Ascending aorta (tissue), 2 donors: ENCODE measurements at regions not wholly inside any gene's neighbourhood (a gene's known extent, or its start where the extent isn't known, plus 50 kb on each side); places are given as distances from the start of the nearest gene placed in this dataset.

Experiments
- DNase-seq, 2 donors: peaks; one replicate each; pipeline ENCODE4 v3.0.0-alpha.2; 2019; ENCODE audit warnings: low spot score in 2 of 2
- H3K27ac ChIP-seq, 2 donors: fragments of 200-600 bp; sonication (generic); one replicate each; pipeline ENCODE4 v1.5.1; 2016 to 2017; ENCODE audit warnings: mild to moderate bottlenecking in 1 of 2
- H3K27me3 ChIP-seq: fragments of 200-600 bp; sonication (generic); one replicate; pipeline ENCODE4 v1.5.1; 2017
- H3K36me3 ChIP-seq, 2 donors: fragments of 200-600 bp; sonication (generic); one replicate each; pipeline ENCODE4 v1.5.1; 2016
- H3K4me1 ChIP-seq, 2 donors: fragments of 200-600 bp; sonication (generic); one replicate each; pipeline ENCODE4 v1.5.1; 2016 to 2017; ENCODE audit warnings: mild to moderate bottlenecking in 1 of 2
- H3K4me3 ChIP-seq, 2 donors: fragments of 200-600 bp; sonication (generic); one replicate each; pipeline ENCODE4 v1.5.1; 2016 to 2017; ENCODE audit warnings: mild to moderate bottlenecking in 1 of 2
- H3K9me3 ChIP-seq, 2 donors: fragments of 200-600 bp; sonication (generic); one replicate each; pipeline ENCODE4 v1.5.1; 2016
- intact Hi-C: fragments of 100-400 bp; cut with DNase I; formaldehyde crosslinking; loops from one replicate; pipeline ENCODE4 v1.15.1; 2023
- TF ChIP-seq, protein P1 (sequence below), 3 experiments: fragments of 200-600 bp in 2 of 3; fragments of 450-650 bp in 1 of 3; sonication (generic) in 2 of 3; IDR thresholded peaks; one replicate each; pipeline ENCODE4 v1.5.1; 2016 to 2019; ENCODE audit warnings: antibody characterized with exemption in 3 of 3, mild to moderate bottlenecking in 1 of 3, moderate library complexity in 1 of 3

DNA sequence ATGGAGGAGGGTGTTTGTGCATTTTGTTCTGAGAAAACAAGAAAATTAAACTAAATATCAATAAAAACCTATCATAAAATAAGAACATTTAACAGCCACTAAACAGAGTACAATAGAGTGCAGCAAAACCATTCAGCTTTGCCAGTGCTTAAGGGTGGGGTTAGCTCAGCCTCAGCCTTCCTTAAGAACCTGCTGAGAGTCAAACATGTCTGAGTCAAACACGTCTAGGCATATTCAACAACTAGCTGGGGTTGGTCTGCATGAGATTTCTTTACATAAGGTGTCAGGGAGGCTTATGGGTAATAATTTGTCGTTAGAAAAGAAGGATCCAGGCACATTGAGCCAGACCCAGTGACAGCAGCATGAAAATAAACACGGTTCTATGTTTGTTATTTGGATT lies 298.2 kb downstream of the SP3 start:
- TF ChIP-seq, protein P1, sequence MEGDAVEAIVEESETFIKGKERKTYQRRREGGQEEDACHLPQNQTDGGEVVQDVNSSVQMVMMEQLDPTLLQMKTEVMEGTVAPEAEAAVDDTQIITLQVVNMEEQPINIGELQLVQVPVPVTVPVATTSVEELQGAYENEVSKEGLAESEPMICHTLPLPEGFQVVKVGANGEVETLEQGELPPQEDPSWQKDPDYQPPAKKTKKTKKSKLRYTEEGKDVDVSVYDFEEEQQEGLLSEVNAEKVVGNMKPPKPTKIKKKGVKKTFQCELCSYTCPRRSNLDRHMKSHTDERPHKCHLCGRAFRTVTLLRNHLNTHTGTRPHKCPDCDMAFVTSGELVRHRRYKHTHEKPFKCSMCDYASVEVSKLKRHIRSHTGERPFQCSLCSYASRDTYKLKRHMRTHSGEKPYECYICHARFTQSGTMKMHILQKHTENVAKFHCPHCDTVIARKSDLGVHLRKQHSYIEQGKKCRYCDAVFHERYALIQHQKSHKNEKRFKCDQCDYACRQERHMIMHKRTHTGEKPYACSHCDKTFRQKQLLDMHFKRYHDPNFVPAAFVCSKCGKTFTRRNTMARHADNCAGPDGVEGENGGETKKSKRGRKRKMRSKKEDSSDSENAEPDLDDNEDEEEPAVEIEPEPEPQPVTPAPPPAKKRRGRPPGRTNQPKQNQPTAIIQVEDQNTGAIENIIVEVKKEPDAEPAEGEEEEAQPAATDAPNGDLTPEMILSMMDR (IDR thresholded peaks at IDR 0.05) = no peak
- H3K36me3 ChIP-seq = no peaks in the 10 kb centered on the region
- no peaks in the 10 kb centered on the region for H3K27me3 ChIP-seq
- no peaks in the 10 kb centered on the region for H3K4me1 ChIP-seq
- H3K27ac ChIP-seq = no peak overlapping the region
- H3K4me3 ChIP-seq = no peak overlapping the region
- no peak for DNase-seq
- H3K9me3 ChIP-seq = no peaks in the 10 kb centered on the region
- intact Hi-C loops = no loop called here

GRCh38 chr2:173667415-173667814 lies 297.8 kb downstream of the SP3 start:
- H3K27me3 ChIP-seq = no peaks in the 10 kb centered on the region
- no peak overlapping the region for H3K4me3 ChIP-seq
- H3K36me3 ChIP-seq = no peaks in the 10 kb centered on the region
- DNase-seq = no peak
- TF ChIP-seq, protein P1 (IDR thresholded peaks at IDR 0.05) = no peak
- no peaks in the 10 kb centered on the region for H3K4me1 ChIP-seq
- H3K27ac ChIP-seq = no peak overlapping the region
- intact Hi-C loops = no loop called here
- no peaks in the 10 kb centered on the region for H3K9me3 ChIP-seq

GRCh38 chr2:173669271-173669853 lies 295.8 kb downstream of the SP3 start:
- no peaks in the 10 kb centered on the region for H3K27me3 ChIP-seq
- no peak overlapping the region for H3K4me3 ChIP-seq
- DNase-seq = no peak
- TF ChIP-seq, protein P1 (IDR thresholded peaks at IDR 0.05) = no peak
- no peaks in the 10 kb centered on the region for H3K9me3 ChIP-seq
- no peaks in the 10 kb centered on the region for H3K36me3 ChIP-seq
- no peaks in the 10 kb centered on the region for H3K4me1 ChIP-seq
- no peak overlapping the region for H3K27ac ChIP-seq
- intact Hi-C loops = no loop called here

DNA sequence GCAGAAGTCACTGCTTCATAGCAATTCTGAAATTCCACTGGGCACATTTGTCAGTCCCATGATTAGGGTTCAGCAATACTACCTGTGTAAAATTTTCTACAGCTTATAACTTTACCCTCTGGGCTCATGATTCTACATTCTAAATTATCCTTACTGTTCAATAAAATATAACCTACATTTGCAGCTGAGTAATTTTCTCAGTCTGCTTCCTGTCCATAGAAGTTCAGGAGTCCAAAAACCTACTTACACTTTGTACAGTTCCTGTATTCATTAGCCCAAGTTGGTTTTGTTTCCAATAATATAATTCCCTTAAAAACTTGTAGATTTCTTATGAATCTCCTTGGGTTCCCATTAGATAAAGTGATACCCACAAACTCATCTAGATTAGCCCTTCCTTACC lies 295.3 kb downstream of the SP3 start:
- Histone ChIP-seq H3K9me3 (no peaks in the 10 kb centered on the region), H3K27ac (no peak overlapping the region), H3K27me3 (no peaks in the 10 kb centered on the region), H3K4me1 (no peaks in the 10 kb centered on the region), H3K4me3 (no peak overlapping the region), H3K36me3 (no peaks in the 10 kb centered on the region)
- no peak for DNase-seq
- TF ChIP-seq, protein P1 (IDR thresholded peaks at IDR 0.05) = no peak
- intact Hi-C loops = no loop called here

GRCh38 chr2:173672573-173673340 lies 292.4 kb downstream of the SP3 start:
- H3K9me3 ChIP-seq = no peaks in the 10 kb centered on the region
- no peak overlapping the region for H3K4me3 ChIP-seq
- no peaks in the 10 kb centered on the region for H3K27me3 ChIP-seq
- TF ChIP-seq, protein P1 (IDR thresholded peaks at IDR 0.05) = no peak
- intact Hi-C loops = no loop called here
- DNase-seq = no peak
- H3K4me1 ChIP-seq = no peaks in the 10 kb centered on the region
- H3K27ac ChIP-seq = no peak overlapping the region
- H3K36me3 ChIP-seq = no peaks in the 10 kb centered on the region
